NCI-H2107 (cell line): ENCODE measurements at regions not wholly inside any gene's neighbourhood (a gene's known extent, or its start where the extent isn't known, plus 50 kb on each side); places are given as distances from the start of the nearest gene placed in this dataset.
A peak's percentile ranks its signal among the peaks of the same experiment; 100 is the strongest.

Experiments used
- DNase-seq: peaks from one replicate; lab custom pipeline; 2025; lab: John Stamatoyannopoulos, UW

- DNase-seq = no peak
These were observed 60.1 kb downstream of the NABP1 start for GRCh38 chr2:191738003-191738402.

GRCh38 chr2:191738667-191739066 is 60.7 kb downstream of the NABP1 start:
- no peak for DNase-seq

GRCh38 chr2:191739194-191739593 is 61.3 kb downstream of the NABP1 start:
- no peak for DNase-seq

- DNase-seq = no peak
These were observed 62.1 kb downstream of the NABP1 start for GRCh38 chr2:191740016-191740419.

GRCh38 chr2:191740759-191741158 is 62.8 kb downstream of the NABP1 start:
- no peak for DNase-seq

GRCh38 chr2:191746346-191747169 is 68.6 kb downstream of the NABP1 start:
- no peak for DNase-seq

- no peak for DNase-seq
These were observed 69.2 kb downstream of the NABP1 start for GRCh38 chr2:191747170-191747530.

GRCh38 chr2:191748059-191748461 is 70.1 kb downstream of the NABP1 start:
- no peak for DNase-seq

GRCh38 chr2:191748528-191749180 is 70.7 kb downstream of the NABP1 start:
- DNase-seq = no peak

- DNase-seq = no peak
These were observed 71.2 kb downstream of the NABP1 start for GRCh38 chr2:191749181-191749540.

GRCh38 chr2:191754103-191754502 is 76.2 kb downstream of the NABP1 start:
- no peak for DNase-seq

GRCh38 chr2:191756761-191757160 is 78.8 kb downstream of the NABP1 start:
- no peak for DNase-seq

- no peak for DNase-seq
These were observed 79.3 kb downstream of the NABP1 start for GRCh38 chr2:191757208-191757607.

GRCh38 chr2:191758518-191759507 is 80.9 kb downstream of the NABP1 start:
- peak; percentile 8 for DNase-seq

GRCh38 chr2:191759680-191760079 is 81.7 kb downstream of the NABP1 start:
- no peak for DNase-seq

- no peak for DNase-seq
These were observed 82.8 kb downstream of the NABP1 start for GRCh38 chr2:191760655-191761262.

GRCh38 chr2:191773136-191773535 is 73.8 kb downstream of the CAVIN2 start:
- DNase-seq = no peak

- DNase-seq = no peak
These were observed 69.5 kb downstream of the CAVIN2 start for GRCh38 chr2:191777351-191777750.

GRCh38 chr2:191778041-191778440 is 68.8 kb downstream of the CAVIN2 start:
- no peak for DNase-seq

GRCh38 chr2:191782351-191782750 is 64.5 kb downstream of the CAVIN2 start:
- no peak for DNase-seq

- no peak for DNase-seq
These were observed 63.5 kb downstream of the CAVIN2 start for GRCh38 chr2:191783416-191783815.
